PC-9 (cell line): ENCODE measurements at regions not wholly inside any gene's neighbourhood (a gene's known extent, or its start where the extent isn't known, plus 50 kb on each side); places are given as distances from the start of the nearest gene placed in this dataset.

ENCODE experiments used
- EZH2 ChIP-seq: fragments of 200-600 bp; sonication (generic); IDR thresholded peaks from 2 replicates; pipeline ENCODE4 v1.8.0; 2017; ENCODE audit warnings: antibody characterized with exemption, low read depth
- TF ChIP-seq, protein P1 (sequence below): fragments of 200-600 bp; sonication (generic); conservative IDR thresholded peaks from 2 replicates; pipeline ENCODE4 v1.6.1; 2017; ENCODE audit warnings: mixed run types, antibody characterized with exemption, mild to moderate bottlenecking, moderate library complexity

DNA sequence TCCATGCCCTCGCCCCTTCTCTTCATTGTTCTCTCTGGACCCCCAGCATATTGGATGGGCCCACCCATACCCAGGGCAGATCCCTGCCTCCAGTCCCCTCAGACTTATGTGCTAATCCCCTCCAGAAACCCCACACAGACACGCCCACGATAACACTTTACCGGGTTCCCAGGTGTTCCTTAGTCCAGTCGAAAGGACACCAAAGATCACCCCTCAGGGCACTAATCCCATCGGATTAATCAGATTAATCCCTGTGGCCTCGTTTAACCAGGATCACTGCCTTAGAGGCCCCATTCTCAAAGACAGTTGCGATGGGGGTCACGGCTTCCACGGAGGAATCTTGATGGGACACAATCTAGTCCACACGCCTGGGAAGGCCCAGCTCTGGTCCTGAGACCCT is 80.8 kb downstream of the SHANK2 start:
- TF ChIP-seq, protein P1, sequence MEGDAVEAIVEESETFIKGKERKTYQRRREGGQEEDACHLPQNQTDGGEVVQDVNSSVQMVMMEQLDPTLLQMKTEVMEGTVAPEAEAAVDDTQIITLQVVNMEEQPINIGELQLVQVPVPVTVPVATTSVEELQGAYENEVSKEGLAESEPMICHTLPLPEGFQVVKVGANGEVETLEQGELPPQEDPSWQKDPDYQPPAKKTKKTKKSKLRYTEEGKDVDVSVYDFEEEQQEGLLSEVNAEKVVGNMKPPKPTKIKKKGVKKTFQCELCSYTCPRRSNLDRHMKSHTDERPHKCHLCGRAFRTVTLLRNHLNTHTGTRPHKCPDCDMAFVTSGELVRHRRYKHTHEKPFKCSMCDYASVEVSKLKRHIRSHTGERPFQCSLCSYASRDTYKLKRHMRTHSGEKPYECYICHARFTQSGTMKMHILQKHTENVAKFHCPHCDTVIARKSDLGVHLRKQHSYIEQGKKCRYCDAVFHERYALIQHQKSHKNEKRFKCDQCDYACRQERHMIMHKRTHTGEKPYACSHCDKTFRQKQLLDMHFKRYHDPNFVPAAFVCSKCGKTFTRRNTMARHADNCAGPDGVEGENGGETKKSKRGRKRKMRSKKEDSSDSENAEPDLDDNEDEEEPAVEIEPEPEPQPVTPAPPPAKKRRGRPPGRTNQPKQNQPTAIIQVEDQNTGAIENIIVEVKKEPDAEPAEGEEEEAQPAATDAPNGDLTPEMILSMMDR: no peak
- no peak for TF ChIP-seq EZH2
